NCI-H2029 (cell line): ENCODE measurements at regions not wholly inside any gene's neighbourhood (a gene's known extent, or its start where the extent isn't known, plus 50 kb on each side); places are given as distances from the start of the nearest gene placed in this dataset.
"Not testable (repeated sequence)": the region's sequence is repeated elsewhere in the genome, so short reads cannot be mapped to it uniquely, and the experiment has no call there.

Source experiments
- DNase-seq: peaks from one replicate; lab custom pipeline; 2025; lab: John Stamatoyannopoulos, UW

DNA sequence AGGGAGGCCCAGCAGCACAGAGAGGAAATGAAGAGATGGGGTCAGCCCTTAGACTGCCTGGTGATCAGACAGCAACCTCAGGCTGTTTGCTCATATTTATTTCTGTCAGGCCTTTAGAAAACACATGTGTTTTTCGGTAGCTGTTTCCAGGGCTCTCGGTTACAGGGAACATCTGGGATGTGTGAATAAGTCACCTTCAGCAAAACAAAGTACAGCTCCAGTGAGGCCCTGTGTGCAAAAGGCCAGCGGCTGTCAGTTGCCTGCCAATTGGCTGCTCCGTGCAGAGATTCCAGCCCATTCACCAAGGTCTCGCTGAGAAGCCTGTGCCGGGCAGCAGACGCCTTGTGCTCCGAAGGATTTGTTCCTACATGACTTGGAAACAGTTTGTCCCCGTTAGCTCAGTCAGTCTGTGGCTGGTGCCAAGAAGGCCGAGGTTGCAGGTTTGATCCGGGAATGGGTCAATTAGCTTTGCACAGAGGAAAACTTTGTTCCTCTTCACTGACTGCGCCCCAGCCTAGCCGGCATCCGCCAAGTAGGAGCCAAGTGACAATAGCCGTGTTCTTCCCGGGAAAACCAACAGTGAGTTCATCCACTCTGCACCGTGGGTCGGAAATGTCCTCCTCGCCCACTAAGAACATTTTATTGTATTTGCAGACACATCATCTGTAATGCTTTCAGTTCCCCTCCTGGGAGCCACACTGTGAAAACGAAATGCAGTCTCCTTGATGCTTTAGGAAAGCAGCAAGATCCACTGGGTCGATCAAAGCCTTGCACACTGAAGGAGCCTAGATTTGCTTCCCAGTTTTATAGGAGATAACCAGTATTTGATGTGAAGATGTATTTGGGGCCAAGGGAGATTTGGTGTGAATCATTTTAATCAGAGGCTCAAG, 315.4 kb upstream of the CDYL start:
- DNase-seq = no peak

DNA sequence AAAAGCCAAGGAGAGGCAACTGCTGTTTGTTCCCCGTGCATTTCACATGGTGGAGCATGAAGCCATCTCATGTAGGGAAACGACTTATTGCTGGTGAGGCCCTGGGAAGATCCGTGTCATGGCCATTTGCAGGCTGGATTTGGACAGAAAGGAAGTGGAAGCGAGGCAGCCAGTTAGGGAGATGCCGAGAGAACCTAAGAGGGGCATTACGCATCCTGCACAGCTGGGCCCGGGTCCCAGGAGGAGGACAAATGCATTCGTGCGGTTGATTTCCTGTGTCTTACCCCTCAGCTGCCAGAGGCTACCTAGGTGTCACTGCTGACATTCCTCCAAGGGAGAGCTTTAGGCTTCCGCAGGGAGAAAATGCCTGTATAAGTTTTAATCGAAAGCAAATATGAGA, 316.2 kb upstream of the CDYL start:
- DNase-seq = no peak

DNA sequence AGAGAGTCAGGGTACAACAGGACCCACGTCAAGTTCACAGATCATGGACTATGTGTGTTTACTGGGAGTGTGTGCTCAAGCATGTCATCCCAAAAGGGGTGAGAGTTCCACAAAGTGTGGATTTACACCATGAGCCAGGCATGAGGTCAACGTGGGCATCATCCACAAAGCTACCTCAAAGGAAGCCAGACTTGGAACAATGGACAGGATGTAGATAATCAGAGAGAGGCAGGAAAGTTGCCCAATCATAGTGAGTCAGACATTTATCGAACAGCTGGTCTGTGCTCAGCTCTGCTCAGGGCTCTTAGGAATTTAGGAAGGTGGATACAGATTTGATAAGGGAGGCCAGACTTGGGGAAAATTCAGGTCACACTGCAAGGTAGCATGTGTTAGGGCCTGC, 317.2 kb upstream of the CDYL start:
- DNase-seq = peak; percentile 48

DNA sequence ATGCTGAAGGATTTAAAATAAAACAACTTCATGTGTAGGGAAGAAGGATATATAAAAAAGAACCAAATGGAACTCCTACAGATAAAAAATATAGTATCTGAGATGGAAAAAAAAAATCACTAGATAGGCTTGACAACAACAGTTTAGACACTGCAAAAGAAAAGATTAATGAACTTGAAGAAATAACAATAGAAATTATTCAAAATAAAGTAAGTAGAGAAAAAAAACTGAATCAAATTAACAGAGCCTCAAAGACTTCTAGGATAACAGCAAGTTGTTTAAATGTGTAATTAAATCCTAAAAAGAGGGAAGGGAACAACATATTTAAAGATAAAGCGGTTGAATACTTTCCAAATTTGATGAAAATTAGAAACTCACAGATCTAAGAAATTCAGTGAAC, 316.3 kb upstream of the ECI2 start:
- no peak for DNase-seq

DNA sequence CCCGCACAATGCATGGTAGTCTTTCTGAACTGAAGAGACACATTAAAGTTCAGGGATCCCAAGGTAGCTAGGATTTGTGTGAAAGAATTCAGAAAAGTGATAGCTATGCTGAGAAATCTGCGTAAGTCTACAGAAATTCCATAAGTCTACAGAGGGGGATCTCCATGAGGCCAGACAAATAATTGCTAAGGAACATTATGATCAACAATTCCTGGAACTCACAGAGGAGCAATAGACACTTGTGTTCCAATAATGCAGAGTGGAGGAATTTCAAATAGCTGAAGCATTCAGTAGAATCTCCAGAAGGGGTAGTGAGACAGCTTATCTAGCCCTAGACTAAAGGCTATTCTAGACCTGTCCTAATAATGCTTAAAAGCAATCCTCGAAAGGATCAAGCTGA, 315.7 kb upstream of the ECI2 start:
- DNase-seq = no peak

DNA sequence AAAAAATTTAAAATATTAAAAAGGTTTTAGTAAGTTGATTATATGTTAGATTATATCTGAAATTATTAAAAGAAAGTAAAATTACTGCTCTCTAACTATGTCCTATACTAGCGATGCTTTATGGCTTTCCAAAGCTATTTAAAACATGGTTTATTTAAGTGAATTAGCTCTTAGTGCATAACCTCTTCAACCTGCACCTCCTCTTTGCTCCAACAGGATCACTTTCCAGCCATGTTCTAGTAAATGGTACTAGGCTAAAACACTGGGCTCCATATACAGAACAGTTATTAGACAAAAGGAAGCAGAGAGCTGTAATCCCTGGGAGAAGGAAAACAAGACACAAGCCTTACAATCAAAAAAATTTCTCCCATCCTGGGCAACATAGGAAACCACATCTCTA, 314.9 kb upstream of the ECI2 start:
- DNase-seq = no peak

DNA sequence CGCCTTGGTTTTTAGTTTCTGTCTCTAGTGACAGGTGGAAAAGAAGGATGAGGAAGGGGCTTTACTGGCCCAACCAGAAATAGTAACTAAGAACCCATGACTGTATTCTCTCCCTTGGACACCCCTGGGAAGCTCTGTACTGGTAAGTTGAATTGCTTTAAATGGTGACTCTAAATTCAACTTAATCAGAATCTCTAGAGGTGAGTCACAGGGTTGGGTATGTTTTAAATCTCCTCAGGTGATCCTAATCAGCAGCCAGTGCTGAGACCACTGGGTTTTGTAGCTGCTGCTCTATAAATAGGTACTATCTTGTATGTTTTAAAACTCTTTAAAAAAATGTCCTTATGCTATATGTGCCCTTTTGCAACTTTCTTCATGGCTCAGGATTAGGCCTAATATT, 314.0 kb upstream of the ECI2 start:
- DNase-seq = no peak

DNA sequence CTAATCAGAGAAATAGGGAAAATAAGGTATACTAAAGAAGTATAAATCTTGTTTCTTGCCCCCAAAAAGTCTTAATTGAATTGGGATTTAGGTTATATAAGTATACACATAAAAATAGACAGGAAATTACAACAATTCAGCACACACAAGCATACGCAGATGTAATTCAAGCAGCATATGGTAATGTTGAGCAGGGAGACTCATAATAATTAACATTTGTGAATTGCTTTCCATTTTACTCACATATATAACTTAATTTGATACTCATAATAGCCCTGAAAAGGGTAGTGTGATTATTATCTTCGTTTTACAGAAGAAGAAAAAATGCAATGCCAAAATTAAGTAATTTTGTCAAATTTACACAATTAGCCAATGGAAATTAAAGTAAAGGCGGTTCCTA, 313.5 kb upstream of the ECI2 start:
- no peak for DNase-seq

DNA sequence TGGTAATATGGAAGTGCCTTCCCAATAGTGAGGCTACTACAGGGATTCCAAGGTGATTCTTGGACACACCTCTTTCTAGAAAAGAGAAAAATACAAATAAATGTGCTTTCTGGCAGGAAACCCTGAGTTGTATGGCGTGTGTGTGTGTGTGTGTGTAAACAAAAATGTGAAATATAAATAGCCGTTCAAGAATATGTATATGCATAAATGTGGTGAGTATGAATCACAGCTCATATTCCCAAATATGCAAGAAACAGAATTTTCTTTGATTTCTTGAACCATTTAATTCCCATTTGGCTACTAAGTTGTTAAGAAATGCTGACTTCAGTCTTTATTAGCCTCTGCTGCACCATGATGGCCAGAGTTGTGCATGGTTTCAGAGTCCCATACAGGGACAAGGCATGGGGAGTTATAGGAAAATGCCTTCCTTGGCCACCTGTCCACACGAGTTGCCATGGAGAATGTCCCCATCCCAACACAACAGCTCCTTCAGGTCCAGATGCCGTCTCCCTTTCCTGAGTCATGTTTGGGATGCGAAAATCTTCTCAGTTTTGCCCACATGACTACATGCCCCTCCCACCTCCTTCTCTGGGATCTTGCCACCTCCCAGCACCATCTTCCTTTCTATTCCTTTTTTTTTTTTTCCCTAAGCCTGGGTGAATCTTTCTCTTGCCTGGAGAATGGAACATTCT, 312.4 kb upstream of the ECI2 start:
- DNase-seq = no peak

DNA sequence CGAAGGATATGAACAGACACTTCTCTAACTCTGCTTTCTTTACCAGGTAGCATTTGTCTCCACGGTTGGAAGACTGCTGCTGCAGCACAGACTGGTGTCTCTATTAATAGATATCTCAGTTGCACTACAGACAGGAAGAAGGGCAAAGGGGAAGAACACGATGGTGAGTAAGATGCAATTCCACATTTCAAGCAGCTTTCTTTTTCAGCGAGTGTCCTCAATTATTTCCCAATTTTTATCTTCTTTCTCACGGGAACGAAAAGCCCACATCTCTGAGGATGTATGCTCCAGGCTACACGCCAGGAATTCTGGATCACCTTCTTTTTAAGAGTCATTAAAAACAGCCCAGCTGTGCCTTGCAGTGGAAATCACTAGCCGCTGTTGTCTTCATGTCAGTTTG, 311.6 kb upstream of the ECI2 start:
- no peak for DNase-seq

DNA sequence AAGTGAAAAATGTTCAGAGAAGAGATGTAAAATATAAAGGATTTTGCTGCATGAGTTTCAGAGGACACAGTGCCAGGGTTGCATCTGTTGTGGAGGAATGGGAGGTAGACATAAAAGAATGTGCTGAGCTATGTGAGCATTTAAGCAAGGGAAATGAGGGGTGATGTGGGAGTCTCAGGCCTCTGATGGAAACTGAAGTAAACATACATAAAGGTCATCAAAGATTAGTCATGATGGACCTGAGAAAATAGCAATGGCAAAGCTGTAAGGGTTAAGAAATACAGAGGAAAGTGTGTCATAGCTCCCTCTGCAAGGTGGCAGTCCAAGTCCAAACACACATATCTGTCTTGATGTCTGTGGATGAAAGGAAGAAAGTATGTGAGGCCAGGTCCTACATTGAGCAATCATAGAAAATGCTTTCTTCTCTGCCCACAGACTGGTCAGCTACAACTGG, 306.6 kb upstream of the ECI2 start:
- no peak for DNase-seq

DNA sequence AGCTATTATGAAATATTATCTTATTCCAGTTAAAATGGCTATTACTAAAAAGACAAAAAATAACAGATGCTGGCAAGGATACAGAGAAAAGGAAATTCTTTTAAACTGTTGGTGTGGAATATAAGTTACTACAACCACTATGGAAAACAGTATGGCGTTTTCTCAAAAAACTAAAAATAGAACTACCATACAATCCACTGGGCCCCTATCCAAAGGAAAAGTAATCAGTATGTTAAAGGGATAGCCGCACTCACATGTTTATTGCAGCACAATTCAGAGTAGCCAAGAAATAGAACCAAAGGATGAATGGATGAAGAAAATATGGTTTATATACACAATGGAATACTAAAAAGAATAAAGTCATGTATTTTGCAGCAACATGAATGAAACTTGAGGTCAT, 303.8 kb upstream of the ECI2 start:
- no peak for DNase-seq

DNA sequence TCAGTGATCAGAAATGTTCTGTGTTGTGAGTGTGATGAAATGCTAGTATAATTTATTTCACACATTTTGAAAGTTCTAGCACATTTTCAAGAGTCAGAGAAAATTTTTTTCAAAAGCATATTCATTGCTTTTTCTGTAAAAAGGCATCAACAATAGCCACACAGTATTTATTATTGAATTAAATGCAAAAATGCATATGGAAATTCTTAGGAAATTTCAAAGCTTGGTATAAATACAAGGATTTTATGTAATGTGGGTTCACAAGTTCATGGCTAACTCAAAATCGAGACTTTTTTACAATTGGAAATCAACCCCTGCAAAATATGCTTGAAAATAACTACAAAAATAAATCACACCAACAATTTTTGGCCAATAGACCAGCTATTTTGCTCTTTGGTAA, 302.0 kb upstream of the ECI2 start:
- no peak for DNase-seq

DNA sequence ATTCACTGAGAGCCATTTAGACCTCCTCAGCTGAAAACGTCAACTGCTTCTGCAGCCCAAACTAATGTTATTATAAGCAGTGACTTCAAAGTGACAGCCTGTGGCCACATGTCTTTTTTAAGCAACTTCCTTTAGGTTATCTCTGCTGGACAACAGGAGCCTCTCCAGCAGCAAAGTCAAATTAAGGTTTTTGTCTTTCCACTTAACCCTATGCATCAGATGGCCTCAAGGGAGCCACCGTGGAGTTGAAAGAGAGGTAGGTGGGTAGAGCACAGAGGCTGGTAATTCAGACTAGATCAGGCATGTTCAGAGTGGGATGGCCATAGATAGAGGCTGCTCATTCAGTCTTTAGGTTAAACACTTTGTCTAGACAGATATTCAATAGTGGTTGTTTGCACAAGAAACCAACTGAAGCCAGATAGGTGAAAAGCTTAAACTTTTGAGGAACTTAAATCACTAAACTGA, 300.6 kb upstream of the ECI2 start:
- no peak for DNase-seq

DNA sequence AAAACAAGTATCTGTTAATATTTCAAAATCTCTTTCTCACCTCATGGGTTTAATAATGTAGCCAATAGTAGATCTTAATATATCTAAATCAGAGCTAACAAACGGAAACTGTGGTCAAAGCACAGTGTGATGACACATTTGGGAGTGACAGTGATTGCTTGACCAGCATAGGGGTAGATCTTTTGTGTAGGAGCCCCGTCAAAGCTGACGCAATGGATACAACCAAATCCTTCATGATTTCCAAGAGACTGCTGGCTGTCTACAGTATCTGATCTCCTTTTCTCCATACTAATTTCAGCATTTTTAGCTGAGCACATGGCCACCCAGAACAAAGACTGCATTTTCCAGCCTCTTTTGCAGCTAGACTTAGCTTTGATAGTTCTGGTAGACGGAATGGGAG, 299.3 kb upstream of the ECI2 start:
- no peak for DNase-seq

DNA sequence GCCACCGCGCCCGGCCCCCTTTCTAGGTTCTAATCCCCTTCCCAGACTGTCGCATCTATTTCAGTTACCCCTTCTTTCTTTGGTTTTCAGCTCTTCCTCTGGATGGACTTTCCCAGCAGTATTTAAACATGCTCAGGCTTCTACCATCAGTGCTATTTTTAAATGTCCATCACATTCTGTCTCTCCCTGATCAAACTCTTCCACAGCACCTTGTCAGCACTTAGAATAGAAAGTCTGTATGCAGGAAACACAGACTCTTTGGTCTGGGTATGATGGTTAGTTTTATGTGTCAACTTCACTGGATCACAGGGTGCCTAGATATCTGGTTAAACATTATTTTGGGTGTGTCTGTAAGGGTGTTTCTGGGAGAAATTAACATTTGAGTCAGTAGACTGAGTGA, 297.8 kb upstream of the ECI2 start:
- DNase-seq = no peak

DNA sequence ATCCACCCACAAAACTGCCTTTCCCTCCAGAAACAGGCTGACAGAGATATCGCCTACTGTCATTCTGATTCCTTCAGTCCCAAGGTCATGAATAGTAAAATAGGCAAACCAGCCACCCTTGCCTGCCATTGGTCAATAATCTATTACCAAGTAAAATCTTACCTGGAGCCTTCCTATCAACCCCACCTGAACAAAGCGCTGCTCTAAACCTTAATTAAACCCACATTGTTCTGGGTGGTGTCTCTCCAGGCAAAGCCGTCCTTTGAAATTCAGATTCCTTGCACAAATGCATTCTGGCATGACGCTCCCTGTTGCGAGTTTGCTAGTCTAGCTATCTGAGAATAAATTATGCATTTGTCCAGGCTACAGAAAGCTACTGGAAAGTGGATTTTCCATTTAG, 291.6 kb upstream of the ECI2 start:
- no peak for DNase-seq

DNA sequence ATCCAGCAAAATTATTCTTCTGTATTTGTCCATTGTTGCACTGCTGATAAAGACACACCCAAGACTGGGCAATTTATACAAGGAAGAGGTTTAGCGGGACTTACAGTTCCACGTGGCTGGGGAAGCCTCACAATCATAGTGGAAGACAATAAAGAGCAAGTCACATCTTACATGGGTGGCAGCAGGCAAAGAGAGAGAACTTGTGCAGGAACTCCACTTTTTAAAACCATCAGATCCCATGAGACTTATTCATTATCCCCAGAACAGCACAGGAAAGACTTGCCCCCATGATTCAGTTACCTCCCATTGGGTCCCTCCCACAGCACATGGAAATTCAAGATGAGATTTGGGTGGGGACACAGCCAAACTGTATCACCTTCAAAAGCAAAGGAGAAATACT, 286.5 kb upstream of the ECI2 start:
- DNase-seq = no peak

DNA sequence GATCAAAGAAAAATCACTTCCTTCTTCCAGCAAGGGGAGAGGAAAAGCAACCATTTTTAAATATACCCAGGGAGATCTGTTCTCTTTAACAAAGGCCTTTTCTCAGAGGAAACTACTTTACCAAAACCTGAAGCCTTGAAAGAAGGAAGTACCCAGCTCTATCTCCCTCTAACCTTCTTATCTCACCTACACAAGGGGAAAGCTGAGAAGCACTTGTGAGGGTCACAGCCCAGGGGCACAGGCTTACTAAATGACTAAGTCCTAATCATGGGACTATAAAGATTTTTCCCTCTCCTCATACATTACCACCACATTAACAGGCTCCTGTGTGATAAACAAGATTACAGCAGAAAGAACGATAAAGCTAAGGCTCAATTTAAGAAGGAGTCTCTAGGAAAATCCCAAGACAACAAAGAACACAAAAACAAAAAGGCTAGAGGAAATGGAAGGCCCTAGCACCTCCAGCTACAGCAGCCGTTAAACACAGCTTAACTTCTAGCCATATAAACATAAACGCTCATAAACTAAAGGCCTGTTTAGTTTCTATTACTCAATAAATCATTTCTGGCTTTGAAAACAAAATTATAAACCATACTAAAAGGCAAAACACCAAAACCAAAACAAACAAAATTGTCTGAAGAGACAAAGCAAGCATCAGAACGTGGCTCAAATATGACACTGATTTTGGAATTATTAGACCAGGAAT, 284.9 kb upstream of the ECI2 start:
- no peak for DNase-seq

DNA sequence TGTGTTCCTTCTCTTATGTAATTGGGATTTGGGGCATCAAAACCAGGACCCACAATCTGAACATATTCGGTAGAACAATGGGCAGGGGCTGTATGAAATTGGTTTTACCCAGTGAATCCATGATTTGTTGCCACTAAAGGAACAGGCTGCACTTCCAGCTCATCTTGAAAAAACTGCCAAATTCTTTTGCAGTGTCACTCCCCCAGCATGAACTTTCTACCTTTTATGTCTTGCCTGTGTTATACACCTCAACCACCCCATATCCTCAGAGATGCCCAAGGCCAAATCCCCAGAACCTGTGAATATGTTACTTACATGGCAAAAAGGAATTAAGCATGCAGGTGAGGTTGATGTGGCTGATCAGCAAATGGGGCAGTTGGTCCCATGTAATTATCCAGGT, 280.2 kb upstream of the ECI2 start:
- DNase-seq = no peak

DNA sequence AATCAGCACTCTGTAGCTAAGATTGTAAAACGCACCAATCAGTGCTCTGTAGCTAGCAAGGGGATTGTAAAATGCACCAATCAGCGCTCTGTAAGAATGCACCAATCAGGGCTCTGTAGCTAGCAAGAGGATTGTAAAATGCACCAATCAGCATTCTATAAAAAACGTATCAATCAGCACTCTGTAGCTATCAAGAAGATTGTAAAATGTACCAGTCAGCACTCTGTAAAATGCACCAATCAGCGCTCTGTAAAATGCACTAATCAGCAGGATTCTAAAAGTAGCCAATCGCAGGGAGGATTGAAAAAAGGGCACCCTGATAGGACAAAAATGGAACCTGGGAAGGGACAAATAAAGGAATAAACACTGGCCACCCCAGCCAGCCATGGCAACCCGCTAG, 278.7 kb upstream of the ECI2 start:
- DNase-seq = not testable (repeated sequence)

DNA sequence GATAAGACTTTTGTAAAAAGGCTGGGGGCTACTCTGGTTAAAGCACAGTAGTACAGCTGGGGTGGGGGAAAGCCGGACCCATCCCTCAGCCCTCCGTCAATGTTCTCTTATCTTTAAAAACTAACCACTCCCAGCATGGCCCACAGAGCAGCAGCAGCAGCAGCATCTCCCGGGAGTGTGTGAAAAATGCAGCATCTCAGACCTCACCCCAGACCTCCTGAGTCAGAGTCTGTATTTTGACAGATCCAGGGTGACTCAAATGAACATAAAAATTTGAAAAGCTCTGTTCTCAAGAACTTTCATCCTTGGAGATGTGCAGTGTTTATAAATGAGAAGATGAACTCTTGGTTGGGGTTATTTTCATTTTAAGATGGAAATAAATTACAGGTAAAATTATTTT, 277.7 kb upstream of the ECI2 start:
- DNase-seq = no peak

DNA sequence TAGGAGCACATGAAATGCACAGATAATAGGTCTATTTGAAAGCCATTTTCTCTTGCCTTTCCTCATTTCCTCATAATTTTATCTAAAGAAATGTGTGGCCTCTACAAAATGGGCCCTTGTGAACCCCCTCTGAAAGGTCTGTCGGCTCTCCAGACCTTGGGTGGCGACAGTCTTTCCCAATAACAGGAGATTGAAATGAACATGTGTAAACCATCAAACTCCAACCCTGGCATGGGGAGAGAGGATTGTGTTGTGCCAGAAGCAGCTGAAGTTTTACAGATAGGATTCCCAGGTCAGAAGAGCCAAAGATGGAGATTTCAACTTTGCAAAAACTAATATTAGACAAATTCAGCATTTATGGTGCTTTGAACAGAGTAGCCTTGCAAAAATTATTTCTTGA, 277.1 kb upstream of the ECI2 start:
- DNase-seq = no peak
